ENCODE measurements at regions not wholly inside any gene's neighbourhood (a gene's known extent, or its start where the extent isn't known, plus 50 kb on each side); places are given as distances from the start of the nearest gene placed in this dataset.

DNA sequence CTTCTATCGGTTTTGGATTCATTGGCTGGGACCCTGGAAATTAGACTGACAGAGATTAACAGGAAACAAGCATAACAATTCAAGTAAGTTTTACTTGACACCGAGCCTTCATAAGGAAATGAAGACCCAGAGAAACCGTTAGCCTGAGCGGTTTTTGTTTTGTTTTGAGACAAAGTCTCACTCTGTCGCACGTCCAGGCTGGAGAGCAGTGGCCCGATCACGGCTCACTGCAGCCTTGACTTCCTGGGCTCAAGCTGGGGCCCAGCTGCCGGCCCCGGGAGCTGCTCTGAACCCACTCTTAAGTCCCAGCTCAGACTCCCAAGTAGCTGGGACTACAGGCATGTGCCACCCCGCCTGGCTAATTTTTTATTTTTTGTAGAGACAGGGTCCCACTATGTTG is 321.3 kb downstream of the SEC14L1 start:
- no peaks in the 10 kb centered on the region for H3K9me3 ChIP-seq (ENCODE audit: control insufficient read depth in 2 of 2, low read length in 2 of 2)
- peak overlapping the region; percentile 31 for H3K27ac ChIP-seq (ENCODE audit: low read length)
- no peaks in the 10 kb centered on the region for H3K27me3 ChIP-seq (ENCODE audit: control insufficient read depth in 1 of 2, insufficient read depth in 2 of 2, low read length in 2 of 2)
- H3K9ac ChIP-seq (ENCODE audit: low read length in 2 of 2): no peak overlapping the region
- no peaks in the 10 kb centered on the region for H3K36me3 ChIP-seq (ENCODE audit: control insufficient read depth in 2 of 2, insufficient read depth in 2 of 2, low read length in 2 of 2)
- no peak overlapping the region for H3K4me3 ChIP-seq (ENCODE audit: low read length in 2 of 2)
- H3K4me1 ChIP-seq (ENCODE audit: control insufficient read depth, insufficient read depth, low read length): peaks cover 45% of the 10 kb centered on the region

DNA sequence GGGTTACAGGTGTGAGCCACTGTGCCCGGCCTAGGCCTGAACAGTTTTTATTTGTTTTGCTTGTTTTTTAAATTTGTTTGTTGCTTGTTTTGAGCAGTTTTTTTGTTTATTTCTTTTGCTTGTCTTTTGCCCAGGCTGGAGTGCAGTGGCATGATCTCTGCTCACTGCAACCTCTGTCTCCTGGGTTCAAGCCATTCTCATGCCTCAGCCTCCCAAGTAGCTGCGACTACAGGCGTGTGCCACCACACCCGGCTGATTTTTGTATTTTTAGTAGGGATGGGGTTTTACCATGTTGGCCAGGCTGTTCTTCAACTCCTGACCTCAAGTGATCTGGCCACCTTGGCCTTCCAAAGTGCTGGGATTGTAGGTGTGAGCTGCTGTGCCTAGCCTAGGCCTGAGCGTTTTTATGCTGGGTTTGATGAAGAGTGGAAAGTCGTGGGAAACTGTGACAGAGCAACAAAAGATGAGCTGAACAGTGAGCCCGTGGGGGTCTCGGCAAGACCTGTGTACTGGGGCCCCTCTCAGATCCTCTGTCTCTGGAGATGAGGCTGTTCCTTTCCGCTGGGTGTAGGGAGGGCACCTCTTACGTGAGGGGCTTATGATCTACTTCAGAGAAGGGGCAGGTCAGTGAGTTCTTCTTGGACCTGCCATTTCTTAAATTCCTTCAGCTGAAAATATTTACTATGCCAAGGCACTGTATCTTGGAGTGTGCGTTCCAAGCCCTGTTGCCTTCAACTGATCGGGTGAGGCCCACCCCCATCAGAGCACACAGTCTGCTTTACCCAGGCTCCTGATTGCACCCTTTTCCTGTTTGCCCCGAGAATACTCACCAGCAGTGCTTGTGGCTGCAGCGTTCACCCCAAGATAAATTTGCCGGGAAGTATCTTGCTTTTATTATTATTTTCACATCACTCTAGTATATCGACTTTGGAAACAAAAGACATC is 322.1 kb downstream of the SEC14L1 start:
- no peak overlapping the region for H3K27ac ChIP-seq (ENCODE audit: low read length)
- H3K27me3 ChIP-seq (ENCODE audit: control insufficient read depth in 1 of 2, insufficient read depth in 2 of 2, low read length in 2 of 2): no peaks in the 10 kb centered on the region
- no peaks in the 10 kb centered on the region for H3K9me3 ChIP-seq (ENCODE audit: control insufficient read depth in 2 of 2, low read length in 2 of 2)
- H3K4me1 ChIP-seq (ENCODE audit: control insufficient read depth, insufficient read depth, low read length): peaks cover 40% of the 10 kb centered on the region
- no peaks in the 10 kb centered on the region for H3K36me3 ChIP-seq (ENCODE audit: control insufficient read depth in 2 of 2, insufficient read depth in 2 of 2, low read length in 2 of 2)
- H3K4me3 ChIP-seq (ENCODE audit: low read length in 2 of 2): no peak overlapping the region
- H3K9ac ChIP-seq (ENCODE audit: low read length in 2 of 2): no peak overlapping the region

DNA sequence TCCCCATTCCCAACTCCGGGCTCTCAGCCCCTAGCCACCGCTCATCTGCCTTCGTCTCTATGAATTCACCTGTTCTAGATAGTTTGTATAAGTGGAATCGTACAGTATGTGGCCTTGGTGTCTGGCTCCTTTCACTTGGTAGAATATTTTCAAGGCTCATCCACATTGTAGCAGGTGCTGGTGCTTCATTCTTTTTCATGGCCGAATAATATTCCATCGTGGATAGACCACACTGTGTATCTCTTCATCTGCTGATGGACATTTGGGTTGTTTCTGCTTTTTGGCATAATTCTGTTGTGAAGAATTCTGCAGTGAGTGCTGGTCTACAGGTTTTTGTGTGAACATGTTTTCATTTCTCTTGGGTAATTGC is 324.2 kb downstream of the SEC14L1 start:
- Histone ChIP-seq H3K4me3 (ENCODE audit: low read length in 2 of 2) (no peak overlapping the region), H3K9ac (ENCODE audit: low read length in 2 of 2) (no peak overlapping the region), H3K4me1 (ENCODE audit: control insufficient read depth, insufficient read depth, low read length) (peaks cover 31% of the 10 kb centered on the region), H3K9me3 (ENCODE audit: control insufficient read depth in 2 of 2, low read length in 2 of 2) (no peaks in the 10 kb centered on the region), H3K36me3 (ENCODE audit: control insufficient read depth in 2 of 2, insufficient read depth in 2 of 2, low read length in 2 of 2) (peaks cover 0 to 2% of the 10 kb centered on the region in 2 donors), H3K27me3 (ENCODE audit: control insufficient read depth in 1 of 2, insufficient read depth in 2 of 2, low read length in 2 of 2) (no peaks in the 10 kb centered on the region), H3K27ac (ENCODE audit: low read length) (no peak overlapping the region)

DNA sequence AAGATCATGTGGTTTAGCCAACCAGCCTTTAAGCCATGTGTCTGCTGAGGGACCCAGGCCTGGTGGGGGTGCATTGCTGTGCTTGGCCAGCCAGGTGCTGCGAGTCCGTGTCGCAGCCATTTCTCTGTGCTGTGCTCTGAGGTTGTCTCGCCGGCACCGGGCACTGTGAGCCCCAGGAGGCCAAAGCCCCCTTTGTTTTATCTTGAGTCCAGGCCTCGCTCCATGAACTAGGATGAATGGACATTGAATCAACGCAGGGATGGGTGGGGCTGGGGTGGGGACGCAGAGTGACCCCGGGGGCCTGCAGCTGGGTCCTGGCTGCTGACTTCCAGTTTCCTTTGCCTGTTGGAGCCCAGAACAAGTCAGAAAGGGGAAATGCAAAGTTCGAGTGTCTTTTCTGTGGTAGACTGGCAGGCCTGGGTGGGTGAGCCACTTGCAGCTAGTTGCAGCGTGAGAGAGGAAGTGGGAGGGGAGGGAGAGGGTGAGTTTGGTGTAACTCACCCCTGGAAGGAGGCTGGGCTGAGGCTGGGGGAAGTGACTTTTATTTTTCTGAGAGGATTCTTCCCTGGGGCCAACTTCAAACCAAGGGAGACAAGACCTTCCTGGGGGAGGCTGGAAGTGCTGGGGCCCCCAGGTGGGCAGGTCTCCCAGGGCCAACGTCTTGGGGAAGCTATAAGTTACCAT is 324.7 kb downstream of the SEC14L1 start:
- H3K27ac ChIP-seq (ENCODE audit: low read length): no peak overlapping the region
- H3K27me3 ChIP-seq (ENCODE audit: control insufficient read depth in 1 of 2, insufficient read depth in 2 of 2, low read length in 2 of 2): no peaks in the 10 kb centered on the region
- no peak overlapping the region for H3K4me3 ChIP-seq (ENCODE audit: low read length in 2 of 2)
- H3K36me3 ChIP-seq (ENCODE audit: control insufficient read depth in 2 of 2, insufficient read depth in 2 of 2, low read length in 2 of 2): peaks cover 0 to 4% of the 10 kb centered on the region in 2 donors
- peaks cover 30% of the 10 kb centered on the region for H3K4me1 ChIP-seq (ENCODE audit: control insufficient read depth, insufficient read depth, low read length)
- H3K9ac ChIP-seq (ENCODE audit: low read length in 2 of 2): no peak overlapping the region
- H3K9me3 ChIP-seq (ENCODE audit: control insufficient read depth in 2 of 2, low read length in 2 of 2): no peaks in the 10 kb centered on the region

- peaks cover 34% of the 10 kb centered on the region for H3K4me1 ChIP-seq (ENCODE audit: control insufficient read depth, insufficient read depth, low read length)
- peaks cover 0 to 4% of the 10 kb centered on the region in 2 donors for H3K36me3 ChIP-seq (ENCODE audit: control insufficient read depth in 2 of 2, insufficient read depth in 2 of 2, low read length in 2 of 2)
- no peak overlapping the region for H3K9ac ChIP-seq (ENCODE audit: low read length in 2 of 2)
- no peaks in the 10 kb centered on the region for H3K9me3 ChIP-seq (ENCODE audit: control insufficient read depth in 2 of 2, low read length in 2 of 2)
- no peaks in the 10 kb centered on the region for H3K27me3 ChIP-seq (ENCODE audit: control insufficient read depth in 1 of 2, insufficient read depth in 2 of 2, low read length in 2 of 2)
- H3K27ac ChIP-seq (ENCODE audit: low read length): no peak overlapping the region
- H3K4me3 ChIP-seq (ENCODE audit: low read length in 2 of 2): no peak overlapping the region
These were observed 325.4 kb downstream of the SEC14L1 start for GRCh38 chr17:77466140-77466539.

DNA sequence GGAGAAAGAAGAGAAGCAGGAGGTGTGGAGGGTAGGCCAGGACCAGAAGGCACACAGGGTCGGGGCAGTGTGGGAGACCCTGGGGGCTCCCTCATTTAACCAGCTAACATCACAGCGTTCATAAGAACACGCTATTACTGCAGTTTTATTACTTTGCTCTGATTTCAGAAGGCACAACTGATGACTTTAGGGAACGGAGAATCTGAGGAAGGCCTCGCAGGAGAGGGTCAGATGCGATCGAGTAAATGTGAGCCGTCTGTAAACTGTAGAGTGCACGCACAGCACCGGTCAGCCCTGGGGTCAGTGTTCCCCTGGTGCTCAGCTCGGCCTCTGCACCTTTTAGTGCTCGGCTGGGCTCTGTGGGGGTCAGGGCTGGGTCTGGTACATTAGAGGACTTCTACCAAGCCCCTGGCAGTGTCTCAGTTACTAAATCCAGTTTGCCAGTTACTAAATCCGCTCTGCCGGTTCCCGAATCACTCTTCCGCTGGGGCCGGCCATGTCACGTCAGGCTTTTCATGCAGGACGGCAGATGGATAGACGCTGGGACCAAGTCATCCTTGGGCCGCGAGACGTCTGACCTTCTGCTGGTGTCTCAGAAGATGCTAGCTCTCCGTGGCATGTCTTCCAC is 325.9 kb downstream of the SEC14L1 start:
- Histone ChIP-seq H3K9ac (ENCODE audit: low read length in 2 of 2) (no peak overlapping the region), H3K4me1 (ENCODE audit: control insufficient read depth, insufficient read depth, low read length) (peaks cover 40% of the 10 kb centered on the region), H3K27me3 (ENCODE audit: control insufficient read depth in 1 of 2, insufficient read depth in 2 of 2, low read length in 2 of 2) (no peaks in the 10 kb centered on the region), H3K27ac (ENCODE audit: low read length) (no peak overlapping the region), H3K9me3 (ENCODE audit: control insufficient read depth in 2 of 2, low read length in 2 of 2) (no peaks in the 10 kb centered on the region), H3K36me3 (ENCODE audit: control insufficient read depth in 2 of 2, insufficient read depth in 2 of 2, low read length in 2 of 2) (peaks cover 0 to 4% of the 10 kb centered on the region in 2 donors), H3K4me3 (ENCODE audit: low read length in 2 of 2) (no peak overlapping the region)

DNA sequence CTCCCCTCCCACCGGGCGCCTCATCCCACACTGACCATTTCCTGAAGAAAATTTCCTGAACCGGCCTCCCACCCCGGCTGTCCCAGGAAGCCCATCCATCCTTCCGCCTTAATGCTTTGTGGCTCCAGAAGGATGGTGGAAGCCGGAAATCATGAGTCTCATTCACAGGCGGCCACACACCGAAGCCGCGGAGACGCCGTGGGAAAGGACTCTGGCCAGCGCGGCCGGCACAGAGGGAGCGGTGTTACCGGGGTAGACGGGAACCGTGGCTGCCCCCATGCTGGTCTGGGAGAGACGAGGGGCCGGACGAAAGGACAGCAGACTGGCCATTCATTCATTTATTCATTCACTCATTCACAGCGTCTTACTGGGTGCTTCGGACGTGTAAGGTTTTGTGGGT is 326.8 kb downstream of the SEC14L1 start:
- Histone ChIP-seq H3K4me1 (ENCODE audit: control insufficient read depth, insufficient read depth, low read length) (peaks cover 48% of the 10 kb centered on the region), H3K4me3 (ENCODE audit: low read length in 2 of 2) (no peak overlapping the region), H3K36me3 (ENCODE audit: control insufficient read depth in 2 of 2, insufficient read depth in 2 of 2, low read length in 2 of 2) (peaks cover 0 to 4% of the 10 kb centered on the region in 2 donors), H3K27me3 (ENCODE audit: control insufficient read depth in 1 of 2, insufficient read depth in 2 of 2, low read length in 2 of 2) (no peaks in the 10 kb centered on the region), H3K9ac (ENCODE audit: low read length in 2 of 2) (no peak overlapping the region), H3K9me3 (ENCODE audit: control insufficient read depth in 2 of 2, low read length in 2 of 2) (no peaks in the 10 kb centered on the region), H3K27ac (ENCODE audit: low read length) (no peak overlapping the region)

GRCh38 chr17:77468897-77469296 is 328.1 kb downstream of the SEC14L1 start:
- no peaks in the 10 kb centered on the region for H3K9me3 ChIP-seq (ENCODE audit: control insufficient read depth in 2 of 2, low read length in 2 of 2)
- no peak overlapping the region for H3K4me3 ChIP-seq (ENCODE audit: low read length in 2 of 2)
- H3K27me3 ChIP-seq (ENCODE audit: control insufficient read depth in 1 of 2, insufficient read depth in 2 of 2, low read length in 2 of 2): no peaks in the 10 kb centered on the region
- no peak overlapping the region for H3K27ac ChIP-seq (ENCODE audit: low read length)
- H3K36me3 ChIP-seq (ENCODE audit: control insufficient read depth in 2 of 2, insufficient read depth in 2 of 2, low read length in 2 of 2): peaks cover 0 to 4% of the 10 kb centered on the region in 2 donors
- H3K9ac ChIP-seq (ENCODE audit: low read length in 2 of 2): no peak overlapping the region
- peaks cover 61% of the 10 kb centered on the region for H3K4me1 ChIP-seq (ENCODE audit: control insufficient read depth, insufficient read depth, low read length)

- H3K4me1 ChIP-seq (ENCODE audit: control insufficient read depth, insufficient read depth, low read length): peaks cover 72% of the 10 kb centered on the region
- no peaks in the 10 kb centered on the region for H3K9me3 ChIP-seq (ENCODE audit: control insufficient read depth in 2 of 2, low read length in 2 of 2)
- peak overlapping the region; percentile 94 for H3K27ac ChIP-seq (ENCODE audit: low read length)
- H3K36me3 ChIP-seq (ENCODE audit: control insufficient read depth in 2 of 2, insufficient read depth in 2 of 2, low read length in 2 of 2): peaks cover 0 to 4% of the 10 kb centered on the region in 2 donors
- no peaks in the 10 kb centered on the region for H3K27me3 ChIP-seq (ENCODE audit: control insufficient read depth in 1 of 2, insufficient read depth in 2 of 2, low read length in 2 of 2)
- no peak overlapping the region for H3K4me3 ChIP-seq (ENCODE audit: low read length in 2 of 2)
- H3K9ac ChIP-seq (ENCODE audit: low read length in 2 of 2): no peak overlapping the region
These were observed 329.6 kb downstream of the SEC14L1 start for GRCh38 chr17:77470330-77470786.

- Histone ChIP-seq H3K4me3 (ENCODE audit: low read length in 2 of 2) (no peak overlapping the region), H3K9me3 (ENCODE audit: control insufficient read depth in 2 of 2, low read length in 2 of 2) (no peaks in the 10 kb centered on the region), H3K4me1 (ENCODE audit: control insufficient read depth, insufficient read depth, low read length) (peaks cover 72% of the 10 kb centered on the region), H3K9ac (ENCODE audit: low read length in 2 of 2) (peak overlapping the region in 1 of 2 donors; percentile 36), H3K27me3 (ENCODE audit: control insufficient read depth in 1 of 2, insufficient read depth in 2 of 2, low read length in 2 of 2) (no peaks in the 10 kb centered on the region), H3K27ac (ENCODE audit: low read length) (peak overlapping the region; percentile 94), H3K36me3 (ENCODE audit: control insufficient read depth in 2 of 2, insufficient read depth in 2 of 2, low read length in 2 of 2) (peaks cover 0 to 4% of the 10 kb centered on the region in 2 donors)
These were observed 330.3 kb downstream of the SEC14L1 start for GRCh38 chr17:77470800-77471733.
